Ureter (tissue), 1 donor: ENCODE measurements at regions not wholly inside any gene's neighbourhood (a gene's known extent, or its start where the extent isn't known, plus 50 kb on each side); places are given as distances from the start of the nearest gene placed in this dataset.
A peak's percentile ranks its signal among the peaks of the same experiment; 100 is the strongest.

Experiments used
- DNase-seq: peaks from one replicate; pipeline ENCODE4 v3.0.0-alpha.2; 2020; ENCODE audit warnings: low spot score
- donor health status: DM: yes; HTN: yes; CAD: no.

DNA sequence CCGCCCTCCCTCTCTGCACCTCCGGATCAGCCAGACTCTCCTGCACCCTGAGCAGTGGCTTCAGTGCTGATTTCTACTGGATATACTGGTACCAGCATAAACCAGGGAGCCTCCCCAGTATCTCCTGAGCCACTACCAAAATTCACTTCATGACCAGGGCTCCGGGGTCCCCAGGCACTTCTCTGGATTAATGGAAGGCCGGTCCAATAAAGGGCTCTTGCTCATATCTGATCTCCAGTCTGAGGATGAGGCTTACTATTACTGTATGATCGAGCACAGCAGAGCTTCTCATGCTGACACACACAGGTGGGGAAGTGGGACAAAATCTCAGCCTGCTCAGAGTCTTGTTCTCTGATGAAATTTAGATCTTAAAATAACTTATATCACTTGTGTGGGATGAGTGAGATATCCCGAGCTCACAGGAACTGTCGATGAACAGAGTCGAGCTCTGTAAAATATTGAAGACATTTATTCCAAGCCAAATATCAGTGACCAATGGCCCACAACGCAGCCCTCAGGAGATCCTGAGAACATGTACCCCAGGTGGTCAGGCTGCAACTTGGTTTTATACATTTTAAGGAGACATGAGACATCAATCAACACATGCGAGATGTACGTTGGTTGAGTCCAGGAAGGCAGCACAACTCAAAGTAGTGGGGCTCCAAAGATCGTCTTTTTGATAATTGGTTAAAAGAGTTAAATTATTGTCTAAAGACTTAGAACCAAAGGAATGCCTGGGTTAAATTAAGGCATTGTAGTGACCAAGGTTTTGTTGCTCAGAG lies 93.0 kb upstream of the TOP3B start:
- no peak for DNase-seq

DNA sequence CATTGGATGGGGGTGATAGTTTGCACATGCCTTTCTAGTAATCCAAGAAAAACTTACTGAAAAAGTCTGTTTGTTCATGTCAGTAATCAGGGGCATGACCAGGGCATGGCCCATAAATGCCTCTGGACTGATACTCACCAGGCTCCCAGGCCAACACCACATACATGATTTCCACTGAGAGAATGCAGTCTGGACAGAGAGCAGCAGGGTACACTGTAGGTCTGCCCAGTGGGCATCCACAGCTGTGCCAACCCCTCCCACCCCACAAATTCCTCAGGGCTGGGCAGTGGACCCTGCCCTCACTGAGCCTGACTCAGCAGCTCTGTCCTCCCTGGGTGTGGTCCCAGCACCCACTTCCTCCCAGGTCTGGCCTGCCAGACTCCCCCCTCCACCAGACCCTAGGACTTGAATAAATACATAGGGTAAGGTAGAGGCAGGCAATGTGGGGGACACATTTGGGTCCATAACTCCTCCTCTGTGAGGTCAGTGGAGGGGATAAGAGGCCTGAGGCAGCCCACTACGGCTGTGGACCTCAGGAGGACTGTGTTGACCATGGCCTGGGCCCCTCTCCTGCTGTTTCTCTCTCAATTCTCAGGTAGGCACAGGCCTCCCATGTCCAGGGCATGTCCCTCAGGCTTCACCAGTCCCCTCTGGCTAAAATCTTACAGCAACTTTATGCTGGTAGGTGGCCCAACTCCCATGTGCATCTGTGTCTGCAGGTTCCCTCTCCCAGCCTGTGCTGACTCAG lies 92.2 kb upstream of the TOP3B start:
- DNase-seq: no peak

DNA sequence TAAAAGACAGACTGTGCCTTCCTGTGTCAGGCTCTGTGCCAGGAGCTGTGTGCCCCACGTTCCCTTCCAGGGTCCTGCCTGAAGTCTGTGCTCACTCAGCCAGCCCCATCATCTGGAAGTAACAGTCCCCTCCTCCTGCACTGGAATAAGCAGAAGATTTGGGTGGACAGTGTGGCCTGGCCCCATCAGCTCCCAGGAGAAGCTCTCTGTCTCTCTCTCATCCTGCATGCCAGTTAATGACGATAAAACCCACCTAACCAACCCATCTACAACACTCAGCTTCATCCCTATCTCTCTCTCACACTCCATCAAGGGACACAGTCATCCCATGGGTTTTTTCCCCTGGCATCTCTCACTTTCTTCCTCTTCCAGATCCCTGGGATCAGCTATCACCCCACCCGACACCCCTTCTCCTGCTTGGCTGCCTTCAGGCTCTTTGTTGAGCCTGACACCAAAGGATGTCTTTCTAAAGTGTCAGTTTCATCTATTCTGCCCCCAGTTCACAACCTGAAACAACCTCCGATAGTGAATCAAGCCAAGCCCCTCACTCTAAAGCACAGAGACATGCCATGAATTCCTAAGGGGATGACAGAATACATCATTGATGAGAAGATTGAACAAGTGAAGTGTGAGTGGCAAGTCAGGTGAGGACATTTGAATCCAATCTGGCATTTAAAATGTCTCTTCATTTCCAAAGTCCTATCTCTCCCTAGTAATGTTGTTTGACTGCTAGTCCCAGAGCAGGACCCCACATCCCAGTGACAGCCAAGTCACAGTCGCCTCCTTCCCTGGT lies 91.4 kb upstream of the TOP3B start:
- no peak for DNase-seq

GRCh38 chr22:22072169-22072836 lies 89.7 kb upstream of the TOP3B start:
- DNase-seq: no peak

DNA sequence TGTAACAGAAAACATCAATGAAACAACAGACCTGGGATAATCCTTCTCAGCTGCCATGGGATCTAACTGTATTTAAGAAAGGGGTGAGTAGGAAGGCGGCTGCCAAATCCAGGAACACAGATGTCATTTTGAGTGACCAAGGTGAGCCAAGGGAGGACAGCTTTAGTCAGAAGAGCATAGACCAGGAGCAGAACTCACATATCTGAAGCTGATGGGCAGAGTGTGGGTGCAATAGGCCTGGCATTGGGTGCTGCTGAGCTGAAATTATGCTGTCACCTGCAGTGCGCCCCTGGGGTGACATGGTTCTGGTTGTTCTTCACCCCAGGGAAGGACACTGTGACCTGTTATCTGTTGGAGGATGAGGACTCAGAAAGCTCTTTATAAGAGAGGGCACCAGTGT lies 88.9 kb upstream of the TOP3B start:
- DNase-seq: no peak

DNA sequence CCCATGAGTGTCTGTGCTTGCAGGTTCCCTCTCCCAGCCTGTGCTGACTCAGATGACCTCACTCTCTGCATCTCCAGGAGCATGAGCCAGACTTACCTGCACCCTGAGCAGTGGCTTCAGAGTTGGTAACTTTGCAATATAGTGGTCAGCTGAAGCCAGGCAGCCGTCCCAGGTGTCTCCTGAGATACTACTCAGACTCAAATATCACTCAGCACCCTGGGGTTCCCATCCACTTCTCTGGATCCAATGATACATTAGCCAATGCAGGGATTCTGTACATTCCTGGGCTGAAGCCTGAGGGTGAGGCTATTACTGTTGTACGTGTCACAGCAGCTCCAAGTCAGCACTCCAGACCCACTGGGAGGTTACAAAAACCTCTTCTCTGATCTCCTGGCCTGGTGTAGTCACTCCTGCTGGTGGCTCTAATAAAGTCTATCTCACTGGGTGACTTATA lies 87.8 kb upstream of the TOP3B start:
- DNase-seq: no peak

GRCh38 chr22:22069450-22070370 lies 87.1 kb upstream of the TOP3B start:
- no peak for DNase-seq

GRCh38 chr22:22068657-22069056 lies 86.1 kb upstream of the TOP3B start:
- no peak for DNase-seq

DNA sequence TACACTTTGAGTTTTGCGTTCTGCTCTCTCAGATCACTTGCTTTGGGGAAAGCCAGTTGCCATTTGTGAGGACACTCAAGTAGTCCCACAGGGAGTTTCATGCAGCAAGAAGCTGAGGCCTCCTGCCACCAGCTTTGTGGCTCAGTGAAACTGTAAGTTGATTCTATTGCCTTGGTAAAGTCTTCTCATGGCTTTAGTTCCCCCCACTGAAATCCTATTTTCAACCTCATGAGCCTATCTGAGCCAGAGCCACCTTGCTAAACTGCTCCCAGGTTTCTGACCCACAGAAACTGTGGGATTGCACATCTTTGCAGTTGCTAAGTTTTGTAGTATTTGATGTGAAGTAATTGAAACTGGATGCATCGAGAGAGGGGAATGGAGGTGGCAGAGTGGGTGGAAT lies 85.4 kb upstream of the TOP3B start:
- DNase-seq: no peak

- DNase-seq: no peak
Observed at GRCh38 chr22:22067192-22067591, 84.6 kb upstream of the TOP3B start.

DNA sequence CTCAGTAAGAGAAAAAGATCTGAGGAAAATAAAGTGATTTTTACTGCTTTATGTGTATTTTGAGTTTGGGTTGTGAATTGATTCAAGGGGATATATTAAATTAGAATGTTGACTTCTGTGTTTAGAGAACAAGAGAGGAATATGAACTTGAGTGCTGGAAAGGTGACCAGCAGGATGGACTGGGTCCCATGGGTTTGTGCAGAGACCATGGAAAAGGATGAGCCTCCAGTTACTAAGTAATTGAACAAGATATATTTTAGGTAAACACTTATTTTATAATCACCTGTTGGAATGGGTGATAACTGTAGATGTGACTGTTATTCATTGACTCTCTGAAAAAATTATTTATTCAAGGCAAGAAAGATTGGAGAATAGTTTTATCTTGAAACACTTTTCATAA lies 82.0 kb upstream of the TOP3B start:
- no peak for DNase-seq

DNA sequence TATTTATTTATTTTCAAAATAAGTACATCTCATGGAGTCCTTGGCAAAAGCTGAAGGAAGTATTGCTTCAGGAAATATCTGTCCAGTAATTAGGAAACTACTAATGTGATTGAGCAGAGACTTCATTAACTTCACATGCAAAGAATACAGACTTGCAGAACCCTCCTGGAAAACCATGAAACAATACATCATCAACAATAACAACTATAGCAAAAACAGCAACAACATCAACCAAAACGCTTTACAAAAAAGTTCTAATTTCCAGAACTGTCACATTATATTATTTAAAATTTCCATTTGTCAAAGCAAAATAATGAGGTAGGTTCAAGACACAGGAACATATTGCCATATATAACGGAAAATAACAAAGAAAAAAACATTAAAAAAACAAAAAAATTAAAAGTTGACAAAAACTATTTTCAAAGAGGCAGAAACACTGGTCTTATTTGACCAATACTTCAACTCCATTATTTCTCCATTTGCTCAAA lies 79.8 kb upstream of the TOP3B start:
- no peak for DNase-seq

DNA sequence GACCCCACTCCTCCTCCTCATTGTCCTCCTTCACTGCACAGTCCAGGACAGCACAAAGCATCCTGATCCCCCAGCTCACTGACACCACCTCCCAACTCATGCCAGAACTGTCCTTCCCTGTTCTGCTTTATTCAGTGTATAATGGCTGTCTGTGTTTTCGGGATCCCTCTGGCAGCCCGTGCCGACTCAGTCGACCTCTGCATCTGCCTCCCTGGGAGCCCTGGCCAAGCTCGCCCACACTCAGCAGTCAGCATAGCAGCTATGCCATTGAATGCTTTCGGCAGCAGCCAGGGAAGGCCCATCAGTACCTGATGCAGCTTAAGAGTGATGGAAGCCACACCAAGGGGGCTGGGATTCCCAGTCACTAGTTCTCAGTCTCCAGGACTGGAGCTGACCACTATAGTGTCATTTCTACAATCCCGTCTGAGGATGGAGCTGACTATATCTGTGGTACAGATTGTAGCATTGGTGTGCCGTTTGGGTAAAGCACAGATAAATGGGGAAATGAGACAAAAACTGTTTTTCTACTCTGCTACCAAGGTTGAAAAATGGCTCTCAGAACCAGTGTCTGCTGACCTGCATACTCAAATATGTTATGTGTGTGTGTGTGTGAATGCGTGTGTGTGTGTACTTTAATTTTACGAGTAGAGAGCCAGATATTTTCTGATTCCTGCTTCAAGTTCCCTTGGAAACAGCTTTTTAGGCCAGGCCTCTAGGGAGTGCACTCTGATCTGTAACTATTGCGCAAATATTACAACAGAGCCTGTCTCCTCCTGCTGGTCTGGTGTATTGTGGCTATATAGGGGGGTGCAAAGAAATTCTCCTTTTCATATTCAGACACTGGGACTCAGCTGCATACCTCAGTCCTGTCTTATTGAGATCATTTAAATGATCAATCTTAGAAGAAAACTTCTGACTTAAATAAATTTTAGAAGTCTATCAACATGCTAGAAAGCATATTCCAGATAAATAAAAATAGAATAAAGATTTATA lies 78.8 kb upstream of the TOP3B start:
- DNase-seq: peak; percentile 46

GRCh38 chr22:22060200-22061084 lies 77.9 kb upstream of the TOP3B start:
- DNase-seq: no peak

DNA sequence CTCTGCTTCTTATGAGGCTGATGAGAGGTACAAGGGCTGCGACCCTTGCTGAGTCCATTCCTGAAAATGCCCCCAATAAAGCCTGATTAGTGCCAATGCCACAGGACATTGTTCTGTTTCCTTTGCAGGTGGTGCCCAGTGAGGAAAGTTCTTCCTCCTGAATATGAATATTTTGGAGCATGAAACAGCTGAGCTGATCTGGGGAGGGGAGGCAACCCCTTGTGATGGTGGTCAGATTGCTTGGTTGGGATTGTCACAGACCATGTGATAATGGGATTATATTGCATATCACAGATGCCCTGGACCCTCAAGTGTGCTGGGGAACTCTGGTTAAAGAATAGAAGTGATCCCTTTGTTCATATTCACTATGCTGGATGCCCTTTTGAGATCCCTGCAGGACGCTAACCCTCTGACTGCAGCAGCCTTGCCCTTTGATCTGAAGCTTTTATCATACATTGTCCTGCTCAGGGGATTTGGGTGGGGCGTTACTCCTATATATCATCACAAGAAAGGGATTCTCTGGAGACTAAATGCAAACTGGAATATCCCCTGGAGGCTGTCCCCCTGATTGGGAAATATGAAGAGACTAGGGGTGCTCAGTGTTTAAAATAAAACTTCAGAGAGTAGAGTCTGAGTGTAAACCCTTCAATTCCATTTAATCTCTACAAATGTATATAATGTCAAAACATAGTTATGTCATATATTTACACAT lies 76.9 kb upstream of the TOP3B start:
- DNase-seq: no peak

- no peak for DNase-seq
Observed at GRCh38 chr22:22058633-22059290, 76.2 kb upstream of the TOP3B start.
